Muscle of leg (tissue), 3 donors: ENCODE measurements at regions not wholly inside any gene's neighbourhood (a gene's known extent, or its start where the extent isn't known, plus 50 kb on each side); places are given as distances from the start of the nearest gene placed in this dataset.
A peak's percentile ranks its signal among the peaks of the same experiment; 100 is the strongest.

Source experiments
- DNase-seq: peaks from one replicate; pipeline ENCODE4 v3.0.0; 2013
- H3K27ac ChIP-seq: one replicate; pipeline ENCODE4 v1.5.1; 2013; ENCODE audit warnings: mild to moderate bottlenecking, low read length, control low read depth
- H3K27me3 ChIP-seq: one replicate; pipeline ENCODE4 v1.6.1; 2013; ENCODE audit warnings: low read length; ENCODE audit not compliant: control insufficient read depth, insufficient read depth
- H3K36me3 ChIP-seq: one replicate; pipeline ENCODE4 v1.6.1; 2013; ENCODE audit warnings: low read length; ENCODE audit not compliant: control insufficient read depth, insufficient read depth
- H3K4me1 ChIP-seq: one replicate; pipeline ENCODE4 v1.6.1; 2013; ENCODE audit warnings: low read length; ENCODE audit not compliant: control insufficient read depth, insufficient read depth
- H3K4me3 ChIP-seq: one replicate; pipeline ENCODE4 v1.5.1; 2013; ENCODE audit warnings: low read length, control low read depth
- H3K9me3 ChIP-seq: replicated peaks from 2 replicates; pipeline ENCODE4 v1.6.1; 2013; ENCODE audit warnings: low read depth, low read length; ENCODE audit not compliant: control insufficient read depth
- WGBS: methylation state at CpG from one replicate; pipeline ENCODE4 v1.1.5; 2013; ENCODE audit warnings: missing lambda C conversion rate; ENCODE audit not compliant: insufficient coverage; 5-methylcytosine and 5-hydroxymethylcytosine counted together

- WGBS: 74% methylated on average over 5 of the region's 5 CpGs
These were observed 307.7 kb downstream of the USP25 start for GRCh38 chr21:16037421-16037955.

DNA sequence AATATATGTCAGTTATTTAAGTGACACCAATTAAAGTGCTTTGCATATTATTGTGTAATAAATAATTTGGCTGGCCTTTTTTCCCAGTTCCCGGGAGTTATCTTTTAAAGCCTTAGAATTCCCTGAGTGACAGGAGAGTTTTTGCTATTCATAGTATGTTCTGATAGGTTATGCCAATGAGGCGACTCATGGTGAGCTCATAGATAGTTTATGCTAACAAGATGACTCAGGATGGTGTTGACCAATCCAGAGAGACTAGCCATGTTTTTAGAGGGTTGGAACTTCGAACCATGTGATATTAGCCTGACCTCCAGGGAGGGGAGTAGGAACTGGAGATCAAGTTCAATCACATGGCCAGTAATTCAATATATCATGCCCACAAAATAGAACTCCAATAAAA lies 310.8 kb downstream of the USP25 start:
- 89% methylated on average over 1 of the region's 3 CpGs for WGBS
- Histone ChIP-seq H3K27ac (no peak overlapping the region), H3K4me3 (no peak overlapping the region), H3K4me1 (no peaks in the 10 kb centered on the region), H3K36me3 (no peaks in the 10 kb centered on the region), H3K27me3 (no peaks in the 10 kb centered on the region), H3K9me3 (no peaks in the 10 kb centered on the region)
- no peak for DNase-seq

More at GRCh38 chr21:16037421-16037955, 307.7 kb downstream of the USP25 start:
- DNase-seq: no peak
- Histone ChIP-seq H3K4me1 (no peaks in the 10 kb centered on the region), H3K27ac (no peak overlapping the region), H3K27me3 (no peaks in the 10 kb centered on the region), H3K36me3 (no peaks in the 10 kb centered on the region), H3K4me3 (no peak overlapping the region), H3K9me3 (no peaks in the 10 kb centered on the region)

DNA sequence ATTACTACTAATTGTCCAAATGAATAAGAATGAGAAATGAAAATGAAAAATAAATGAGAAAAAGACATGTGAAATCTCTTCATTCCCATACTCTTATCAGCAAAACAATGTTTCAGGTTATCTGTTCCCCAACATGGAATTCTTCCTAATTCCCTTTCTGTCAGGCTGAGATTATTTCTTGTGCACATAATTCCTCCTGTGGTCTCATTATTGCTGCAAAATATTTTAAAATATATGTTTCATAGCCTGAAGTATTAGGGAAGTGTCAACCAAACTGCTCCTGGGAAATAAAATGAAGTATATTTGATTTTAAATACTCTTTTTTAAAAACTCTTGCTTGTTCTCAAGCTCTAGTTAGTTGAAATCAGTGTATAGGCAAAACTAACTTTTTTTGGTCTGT lies 314.9 kb downstream of the USP25 start:
- DNase-seq: no peak
- no peaks in the 10 kb centered on the region for H3K36me3 ChIP-seq

GRCh38 chr21:16046656-16047330 lies 317.0 kb downstream of the USP25 start:
- 92% methylated on average over 2 of the region's 5 CpGs for WGBS
- H3K36me3 ChIP-seq: no peaks in the 10 kb centered on the region
- DNase-seq: no peak
- no peaks in the 10 kb centered on the region for H3K27me3 ChIP-seq
- H3K27ac ChIP-seq: no peak overlapping the region
- no peaks in the 10 kb centered on the region for H3K9me3 ChIP-seq
- no peak overlapping the region for H3K4me3 ChIP-seq
- H3K4me1 ChIP-seq: no peaks in the 10 kb centered on the region

More for the DNA sequence above, 314.9 kb downstream of the USP25 start:
- H3K27ac ChIP-seq: no peak overlapping the region
- no peaks in the 10 kb centered on the region for H3K4me1 ChIP-seq
- H3K27me3 ChIP-seq: no peaks in the 10 kb centered on the region
- H3K4me3 ChIP-seq: no peak overlapping the region
- no peaks in the 10 kb centered on the region for H3K9me3 ChIP-seq

DNA sequence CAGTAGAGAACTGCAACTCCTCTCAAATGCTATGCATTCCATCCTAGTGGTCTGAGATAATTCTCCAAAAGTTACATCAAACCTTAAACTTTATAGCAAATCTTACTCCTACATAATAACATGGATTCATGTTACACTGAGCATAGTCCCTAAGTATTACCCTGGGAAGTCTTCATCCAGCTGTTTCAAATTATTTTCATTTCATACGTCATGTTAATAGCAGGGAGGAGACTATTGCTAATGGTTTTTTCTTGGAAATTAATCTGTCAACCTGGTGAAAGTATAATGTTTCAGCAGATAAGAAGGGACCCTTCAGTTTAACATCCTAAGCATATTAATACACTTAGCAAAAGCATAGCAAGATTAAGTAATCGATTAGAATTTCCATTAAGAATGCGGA lies 318.1 kb downstream of the USP25 start:
- Histone ChIP-seq H3K4me1 (no peaks in the 10 kb centered on the region), H3K9me3 (no peaks in the 10 kb centered on the region), H3K36me3 (no peaks in the 10 kb centered on the region), H3K4me3 (no peak overlapping the region), H3K27ac (peak overlapping the region; percentile 79), H3K27me3 (no peaks in the 10 kb centered on the region)
- DNase-seq: peak; percentile 94
- no CpG with 5 or more reads among the region's 3 CpGs for WGBS

DNA sequence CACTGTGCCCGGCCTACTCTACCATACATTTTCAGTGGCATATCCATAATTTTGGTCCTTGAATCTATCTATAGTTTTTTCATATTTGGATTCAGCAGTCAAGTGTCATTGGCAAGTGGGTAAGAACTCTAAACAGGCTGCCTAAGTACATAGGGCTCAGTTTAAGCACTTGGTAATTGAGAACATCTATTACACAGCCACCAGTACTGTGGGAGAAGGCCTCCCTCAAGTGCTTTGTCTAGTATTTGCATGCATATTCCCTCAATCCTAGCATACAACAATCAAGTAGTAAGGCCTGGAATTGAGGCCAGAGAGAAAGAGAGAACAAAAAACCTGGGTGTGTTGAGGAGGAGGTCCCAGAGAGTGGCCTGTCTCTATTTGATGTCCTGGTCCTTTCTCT lies 325.2 kb downstream of the USP25 start:
- H3K27ac ChIP-seq: no peak overlapping the region
- no peak for DNase-seq
- WGBS: no CpG with 5 or more reads among the region's 1 CpG
- no peaks in the 10 kb centered on the region for H3K36me3 ChIP-seq
- no peaks in the 10 kb centered on the region for H3K4me1 ChIP-seq
- no peak overlapping the region for H3K4me3 ChIP-seq
- no peaks in the 10 kb centered on the region for H3K27me3 ChIP-seq
- H3K9me3 ChIP-seq: no peaks in the 10 kb centered on the region

DNA sequence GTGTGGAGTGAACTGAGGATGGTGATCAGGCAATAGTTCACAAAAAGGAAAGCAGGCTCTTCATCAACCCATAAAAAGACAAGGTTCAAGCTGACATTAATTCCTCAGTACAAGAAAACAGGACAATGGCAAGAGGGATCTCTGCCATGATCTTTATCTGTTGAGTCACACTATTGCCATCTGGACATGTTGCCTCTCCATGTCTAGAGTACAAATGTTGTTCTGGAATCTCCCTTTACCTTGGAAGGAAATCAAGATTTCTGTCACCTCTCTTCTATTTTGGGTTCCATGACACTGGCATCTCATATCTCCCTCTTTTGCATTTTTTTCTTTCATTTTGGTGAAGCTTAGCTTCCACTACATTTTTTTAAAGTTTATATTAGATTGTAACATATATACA lies 329.1 kb downstream of the USP25 start:
- Histone ChIP-seq H3K9me3 (peaks cover 5% of the 10 kb centered on the region), H3K27ac (no peak overlapping the region), H3K27me3 (no peaks in the 10 kb centered on the region), H3K4me3 (no peak overlapping the region), H3K4me1 (no peaks in the 10 kb centered on the region), H3K36me3 (no peaks in the 10 kb centered on the region)
- DNase-seq: no peak

- Histone ChIP-seq H3K36me3 (no peaks in the 10 kb centered on the region), H3K4me3 (no peak overlapping the region), H3K9me3 (peaks cover 5% of the 10 kb centered on the region), H3K27ac (no peak overlapping the region), H3K4me1 (no peaks in the 10 kb centered on the region), H3K27me3 (no peaks in the 10 kb centered on the region)
- WGBS: 94% methylated on average over 4 of the region's 4 CpGs
- DNase-seq: no peak
These were observed 330.2 kb downstream of the USP25 start for GRCh38 chr21:16059981-16060380.

DNA sequence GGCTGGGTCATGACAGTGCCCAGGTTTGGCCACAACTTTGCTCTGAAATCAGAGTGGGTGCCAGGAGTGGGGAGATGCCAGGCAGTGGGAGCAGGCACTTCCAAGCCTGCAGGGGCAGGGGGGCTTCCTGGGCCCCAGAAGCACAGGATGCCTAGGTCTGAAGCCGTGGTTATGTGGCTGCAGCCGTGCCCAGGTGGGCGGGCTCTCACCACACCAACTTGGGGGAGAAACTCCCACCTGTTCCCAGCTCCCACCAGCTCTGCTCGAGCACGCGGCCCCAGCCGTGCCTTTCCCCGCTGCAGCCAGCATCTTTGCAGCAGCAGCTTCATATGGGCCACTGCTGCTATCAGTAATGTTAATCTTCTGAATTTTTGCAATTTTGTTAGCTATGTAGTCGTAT lies 331.4 kb downstream of the USP25 start:
- no peak for DNase-seq
- Histone ChIP-seq H3K9me3 (peaks cover 5% of the 10 kb centered on the region), H3K4me1 (no peaks in the 10 kb centered on the region), H3K27ac (no peak overlapping the region), H3K27me3 (no peaks in the 10 kb centered on the region), H3K36me3 (no peaks in the 10 kb centered on the region), H3K4me3 (no peak overlapping the region)
- WGBS: 85% methylated on average over 2 of the region's 9 CpGs

GRCh38 chr21:16069178-16070112 lies 339.7 kb downstream of the USP25 start:
- DNase-seq: peak; percentile 59
- H3K27ac ChIP-seq: no peak overlapping the region
- H3K27me3 ChIP-seq: no peaks in the 10 kb centered on the region
- WGBS: no CpG with 5 or more reads among the region's 9 CpGs
- no peaks in the 10 kb centered on the region for H3K9me3 ChIP-seq
- H3K4me1 ChIP-seq: peaks cover 10% of the 10 kb centered on the region
- no peak overlapping the region for H3K4me3 ChIP-seq
- H3K36me3 ChIP-seq: no peaks in the 10 kb centered on the region
